GM23338 (cell line): ENCODE measurements at regions not wholly inside any gene's neighbourhood (a gene's known extent, or its start where the extent isn't known, plus 50 kb on each side); places are given as distances from the start of the nearest gene placed in this dataset.

Experiments used
- ATAC-seq: fragments of 200-7000 bp; cut with Tn5 transposase; 3 replicates; pipeline ENCODE4 v1.9.1; 2020
- DNase-seq: peaks from one replicate; pipeline ENCODE4 v3.0.0-alpha.2; 2015; ENCODE audit warnings: low spot score
- H2AFZ ChIP-seq: fragments of 200-600 bp; sonication (generic); 2 replicates; pipeline ENCODE4 v1.8.0; 2016; ENCODE audit warnings: antibody characterized with exemption, mild to moderate bottlenecking, moderate library complexity
- H3F3A ChIP-seq: fragments of 200-600 bp; sonication (generic); replicated peaks from 2 replicates; pipeline ENCODE4 v1.8.0; 2017; ENCODE audit warnings: antibody characterized with exemption, mixed run types, low read depth
- H3K27ac ChIP-seq: fragments of 200-600 bp; sonication (generic); 2 replicates; pipeline ENCODE4 v1.6.1; 2016; ENCODE audit warnings: low read depth
- H3K27me3 ChIP-seq: fragments of 200-600 bp; sonication (generic); 2 replicates; pipeline ENCODE4 v1.8.0; 2016; ENCODE audit warnings: mild to moderate bottlenecking, mixed run types, moderate library complexity; ENCODE audit not compliant: insufficient read depth
- H3K36me3 ChIP-seq: fragments of 200-600 bp; sonication (generic); 2 replicates; pipeline ENCODE4 v1.8.0; 2016; ENCODE audit warnings: mild to moderate bottlenecking; ENCODE audit not compliant: insufficient read depth
- H3K4me1 ChIP-seq: fragments of 200-600 bp; sonication (generic); 2 replicates; pipeline ENCODE4 v1.8.0; 2016; ENCODE audit warnings: mild to moderate bottlenecking, moderate library complexity; ENCODE audit not compliant: insufficient read depth
- H3K4me2 ChIP-seq: fragments of 200-600 bp; sonication (generic); 2 replicates; pipeline ENCODE4 v1.7.1; 2017; ENCODE audit warnings: mixed run types
- H3K4me3 ChIP-seq: fragments of 200-600 bp; sonication (generic); 2 replicates; pipeline ENCODE4 v1.6.1; 2016; ENCODE audit warnings: mixed run types
- H3K79me2 ChIP-seq: fragments of 200-600 bp; sonication (generic); replicated peaks from 2 replicates; pipeline ENCODE4 v1.8.0; 2017; ENCODE audit warnings: mild to moderate bottlenecking; ENCODE audit not compliant: insufficient read depth
- H3K9me2 ChIP-seq: fragments of 200-600 bp; sonication (generic); 2 replicates; pipeline ENCODE4 v1.8.0; 2017; ENCODE audit not compliant: insufficient read depth
- H4K20me1 ChIP-seq: fragments of 200-600 bp; sonication (generic); replicated peaks from 2 replicates; pipeline ENCODE4 v1.8.0; 2017; ENCODE audit warnings: mild to moderate bottlenecking; ENCODE audit not compliant: insufficient read depth
- H3K27ac Mint-ChIP-seq: 2 replicates; pipeline ENCODE4 v1.8.0; 2020; ENCODE audit warnings: inconsistent platforms, mild to moderate bottlenecking, moderate library complexity, mixed read lengths
- H3K27me3 Mint-ChIP-seq: 3 replicates; pipeline ENCODE4 v1.8.0; 2022; ENCODE audit warnings: low read depth, mild to moderate bottlenecking, moderate library complexity, mixed read lengths, inconsistent platforms; ENCODE audit not compliant: insufficient read depth, poor library complexity
- H3K36me3 Mint-ChIP-seq: 3 replicates; pipeline ENCODE4 v1.8.0; 2021; ENCODE audit warnings: low read depth, mild to moderate bottlenecking, inconsistent platforms, moderate library complexity, mixed read lengths
- H3K4me1 Mint-ChIP-seq: 3 replicates; pipeline ENCODE4 v1.8.0; 2020; ENCODE audit warnings: mild to moderate bottlenecking, inconsistent platforms, mixed read lengths
- H3K4me3 Mint-ChIP-seq: 3 replicates; pipeline ENCODE4 v1.8.0; 2021; ENCODE audit warnings: moderate library complexity, mild to moderate bottlenecking, inconsistent platforms, mixed read lengths
- H3K9me3 Mint-ChIP-seq: 3 replicates; pipeline ENCODE4 v1.8.0; 2020; ENCODE audit warnings: moderate library complexity, mild to moderate bottlenecking, inconsistent platforms, mixed read lengths
- CREB1 ChIP-seq: fragments of 250-450 bp; sonication (Bioruptor Pico); IDR thresholded peaks from 2 replicates; pipeline ENCODE4 v1.5.0; 2020; ENCODE audit warnings: low read depth, mild to moderate bottlenecking, moderate library complexity
- ETS1 ChIP-seq: IDR thresholded peaks from 2 replicates; pipeline ENCODE4 v1.6.1; 2016; ENCODE audit warnings: antibody characterized with exemption
- EZH2 ChIP-seq: fragments of 200-600 bp; sonication (generic); IDR thresholded peaks from one replicate; pipeline ENCODE4 v1.8.0; 2017; ENCODE audit warnings: antibody characterized with exemption, mild to moderate bottlenecking, low read depth; ENCODE audit not compliant: unreplicated experiment
- EZH2phosphoT487 ChIP-seq: fragments of 200-600 bp; sonication (generic); IDR thresholded peaks from one replicate; pipeline ENCODE4 v1.8.1; 2018; ENCODE audit warnings: antibody characterized with exemption; ENCODE audit not compliant: unreplicated experiment
- JUNB ChIP-seq: IDR thresholded peaks from one replicate; pipeline ENCODE4 v1.6.1; 2016; ENCODE audit warnings: antibody characterized with exemption; ENCODE audit not compliant: unreplicated experiment
- NANOG ChIP-seq: IDR thresholded peaks from 2 replicates; pipeline ENCODE4 v1.6.1; 2016; ENCODE audit warnings: antibody characterized with exemption, borderline replicate concordance
- POLR2AphosphoS5 ChIP-seq: IDR thresholded peaks from 2 replicates; pipeline ENCODE4 v1.6.1; 2016; ENCODE audit warnings: antibody characterized with exemption, low read depth
- ZNF114 ChIP-seq: fragments of 250-450 bp; sonication (Bioruptor Pico); IDR thresholded peaks from 2 replicates; pipeline ENCODE4 v1.5.0; 2020; ENCODE audit warnings: mild to moderate bottlenecking, moderate library complexity
- TF ChIP-seq, protein P1 (sequence below): fragments of 250-450 bp; sonication (Bioruptor Pico); IDR thresholded peaks from 2 replicates; pipeline ENCODE4 v1.5.0; 2020; ENCODE audit warnings: mild to moderate bottlenecking, moderate library complexity
- TF ChIP-seq, protein P2 (sequence below): IDR thresholded peaks from one replicate; pipeline ENCODE4 v1.6.1; 2018; ENCODE audit warnings: antibody characterized with exemption; ENCODE audit not compliant: unreplicated experiment

DNA sequence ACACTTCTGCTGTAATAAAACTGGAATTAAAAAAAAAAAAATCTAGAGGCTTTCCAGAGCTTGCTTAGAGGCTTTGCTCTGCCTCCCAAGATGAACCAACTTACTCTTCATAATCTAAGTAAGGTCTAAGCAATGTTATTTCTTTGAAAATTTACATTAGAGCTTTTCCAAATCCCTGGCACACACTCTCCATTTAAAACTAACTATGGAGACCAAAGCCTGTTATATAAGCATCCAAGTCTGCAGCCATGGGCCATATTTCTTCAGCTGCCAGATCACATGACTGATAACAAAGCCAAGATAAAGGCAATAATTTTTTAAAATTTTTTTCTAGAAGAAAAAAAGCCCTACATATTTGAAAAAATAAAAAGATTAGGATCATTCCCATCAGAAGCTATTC is 55.0 kb upstream of the ARHGEF3 start:
- Histone ChIP-seq H3F3A (no peaks in the 10 kb centered on the region), H3K79me2 (no peaks in the 10 kb centered on the region), H3K4me2 (no peak overlapping the region), H3K36me3 (no peaks in the 10 kb centered on the region), H3K4me3 (no peak overlapping the region), H3K27ac (no peak overlapping the region), H3K27me3 (no peaks in the 10 kb centered on the region), H3K9me2 (no peaks in the 10 kb centered on the region), H2AFZ (no peak overlapping the region), H3K4me1 (no peaks in the 10 kb centered on the region), H4K20me1 (no peaks in the 10 kb centered on the region)
- Mint-ChIP-seq H3K4me3 (no peak overlapping the region), H3K4me1 (peaks cover 16% of the 10 kb centered on the region), H3K27me3 (peaks cover 3% of the 10 kb centered on the region), H3K36me3 (no peaks in the 10 kb centered on the region), H3K27ac (no peak overlapping the region), H3K9me3 (no peaks in the 10 kb centered on the region)
- TF ChIP-seq NANOG: no peak
- TF ChIP-seq EZH2: no peak
- TF ChIP-seq, protein P1, sequence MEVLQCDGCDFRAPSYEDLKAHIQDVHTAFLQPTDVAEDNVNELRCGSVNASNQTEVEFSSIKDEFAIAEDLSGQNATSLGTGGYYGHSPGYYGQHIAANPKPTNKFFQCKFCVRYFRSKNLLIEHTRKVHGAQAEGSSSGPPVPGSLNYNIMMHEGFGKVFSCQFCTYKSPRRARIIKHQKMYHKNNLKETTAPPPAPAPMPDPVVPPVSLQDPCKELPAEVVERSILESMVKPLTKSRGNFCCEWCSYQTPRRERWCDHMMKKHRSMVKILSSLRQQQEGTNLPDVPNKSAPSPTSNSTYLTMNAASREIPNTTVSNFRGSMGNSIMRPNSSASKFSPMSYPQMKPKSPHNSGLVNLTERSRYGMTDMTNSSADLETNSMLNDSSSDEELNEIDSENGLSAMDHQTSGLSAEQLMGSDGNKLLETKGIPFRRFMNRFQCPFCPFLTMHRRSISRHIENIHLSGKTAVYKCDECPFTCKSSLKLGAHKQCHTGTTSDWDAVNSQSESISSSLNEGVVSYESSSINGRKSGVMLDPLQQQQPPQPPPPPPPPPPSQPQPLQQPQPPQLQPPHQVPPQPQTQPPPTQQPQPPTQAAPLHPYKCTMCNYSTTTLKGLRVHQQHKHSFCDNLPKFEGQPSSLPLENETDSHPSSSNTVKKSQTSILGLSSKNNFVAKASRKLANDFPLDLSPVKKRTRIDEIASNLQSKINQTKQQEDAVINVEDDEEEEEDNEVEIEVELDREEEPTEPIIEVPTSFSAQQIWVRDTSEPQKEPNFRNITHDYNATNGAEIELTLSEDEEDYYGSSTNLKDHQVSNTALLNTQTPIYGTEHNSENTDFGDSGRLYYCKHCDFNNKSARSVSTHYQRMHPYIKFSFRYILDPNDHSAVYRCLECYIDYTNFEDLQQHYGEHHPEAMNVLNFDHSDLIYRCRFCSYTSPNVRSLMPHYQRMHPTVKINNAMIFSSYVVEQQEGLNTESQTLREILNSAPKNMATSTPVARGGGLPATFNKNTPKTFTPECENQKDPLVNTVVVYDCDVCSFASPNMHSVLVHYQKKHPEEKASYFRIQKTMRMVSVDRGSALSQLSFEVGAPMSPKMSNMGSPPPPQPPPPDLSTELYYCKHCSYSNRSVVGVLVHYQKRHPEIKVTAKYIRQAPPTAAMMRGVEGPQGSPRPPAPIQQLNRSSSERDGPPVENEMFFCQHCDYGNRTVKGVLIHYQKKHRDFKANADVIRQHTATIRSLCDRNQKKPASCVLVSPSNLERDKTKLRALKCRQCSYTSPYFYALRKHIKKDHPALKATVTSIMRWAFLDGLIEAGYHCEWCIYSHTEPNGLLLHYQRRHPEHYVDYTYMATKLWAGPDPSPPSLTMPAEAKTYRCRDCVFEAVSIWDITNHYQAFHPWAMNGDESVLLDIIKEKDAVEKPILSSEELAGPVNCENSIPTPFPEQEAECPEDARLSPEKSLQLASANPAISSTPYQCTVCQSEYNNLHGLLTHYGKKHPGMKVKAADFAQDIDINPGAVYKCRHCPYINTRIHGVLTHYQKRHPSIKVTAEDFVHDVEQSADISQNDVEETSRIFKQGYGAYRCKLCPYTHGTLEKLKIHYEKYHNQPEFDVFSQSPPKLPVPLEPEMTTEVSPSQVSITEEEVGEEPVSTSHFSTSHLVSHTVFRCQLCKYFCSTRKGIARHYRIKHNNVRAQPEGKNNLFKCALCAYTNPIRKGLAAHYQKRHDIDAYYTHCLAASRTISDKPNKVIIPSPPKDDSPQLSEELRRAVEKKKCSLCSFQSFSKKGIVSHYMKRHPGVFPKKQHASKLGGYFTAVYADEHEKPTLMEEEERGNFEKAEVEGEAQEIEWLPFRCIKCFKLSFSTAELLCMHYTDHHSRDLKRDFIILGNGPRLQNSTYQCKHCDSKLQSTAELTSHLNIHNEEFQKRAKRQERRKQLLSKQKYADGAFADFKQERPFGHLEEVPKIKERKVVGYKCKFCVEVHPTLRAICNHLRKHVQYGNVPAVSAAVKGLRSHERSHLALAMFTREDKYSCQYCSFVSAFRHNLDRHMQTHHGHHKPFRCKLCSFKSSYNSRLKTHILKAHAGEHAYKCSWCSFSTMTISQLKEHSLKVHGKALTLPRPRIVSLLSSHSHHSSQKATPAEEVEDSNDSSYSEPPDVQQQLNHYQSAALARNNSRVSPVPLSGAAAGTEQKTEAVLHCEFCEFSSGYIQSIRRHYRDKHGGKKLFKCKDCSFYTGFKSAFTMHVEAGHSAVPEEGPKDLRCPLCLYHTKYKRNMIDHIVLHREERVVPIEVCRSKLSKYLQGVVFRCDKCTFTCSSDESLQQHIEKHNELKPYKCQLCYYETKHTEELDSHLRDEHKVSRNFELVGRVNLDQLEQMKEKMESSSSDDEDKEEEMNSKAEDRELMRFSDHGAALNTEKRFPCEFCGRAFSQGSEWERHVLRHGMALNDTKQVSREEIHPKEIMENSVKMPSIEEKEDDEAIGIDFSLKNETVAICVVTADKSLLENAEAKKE (CRISPR knock-in tag): no peak
- no peak for TF ChIP-seq ZNF114 (CRISPR knock-in tag)
- no peak for TF ChIP-seq POLR2AphosphoS5
- no peak for TF ChIP-seq CREB1 (CRISPR knock-in tag)
- TF ChIP-seq, protein P2, sequence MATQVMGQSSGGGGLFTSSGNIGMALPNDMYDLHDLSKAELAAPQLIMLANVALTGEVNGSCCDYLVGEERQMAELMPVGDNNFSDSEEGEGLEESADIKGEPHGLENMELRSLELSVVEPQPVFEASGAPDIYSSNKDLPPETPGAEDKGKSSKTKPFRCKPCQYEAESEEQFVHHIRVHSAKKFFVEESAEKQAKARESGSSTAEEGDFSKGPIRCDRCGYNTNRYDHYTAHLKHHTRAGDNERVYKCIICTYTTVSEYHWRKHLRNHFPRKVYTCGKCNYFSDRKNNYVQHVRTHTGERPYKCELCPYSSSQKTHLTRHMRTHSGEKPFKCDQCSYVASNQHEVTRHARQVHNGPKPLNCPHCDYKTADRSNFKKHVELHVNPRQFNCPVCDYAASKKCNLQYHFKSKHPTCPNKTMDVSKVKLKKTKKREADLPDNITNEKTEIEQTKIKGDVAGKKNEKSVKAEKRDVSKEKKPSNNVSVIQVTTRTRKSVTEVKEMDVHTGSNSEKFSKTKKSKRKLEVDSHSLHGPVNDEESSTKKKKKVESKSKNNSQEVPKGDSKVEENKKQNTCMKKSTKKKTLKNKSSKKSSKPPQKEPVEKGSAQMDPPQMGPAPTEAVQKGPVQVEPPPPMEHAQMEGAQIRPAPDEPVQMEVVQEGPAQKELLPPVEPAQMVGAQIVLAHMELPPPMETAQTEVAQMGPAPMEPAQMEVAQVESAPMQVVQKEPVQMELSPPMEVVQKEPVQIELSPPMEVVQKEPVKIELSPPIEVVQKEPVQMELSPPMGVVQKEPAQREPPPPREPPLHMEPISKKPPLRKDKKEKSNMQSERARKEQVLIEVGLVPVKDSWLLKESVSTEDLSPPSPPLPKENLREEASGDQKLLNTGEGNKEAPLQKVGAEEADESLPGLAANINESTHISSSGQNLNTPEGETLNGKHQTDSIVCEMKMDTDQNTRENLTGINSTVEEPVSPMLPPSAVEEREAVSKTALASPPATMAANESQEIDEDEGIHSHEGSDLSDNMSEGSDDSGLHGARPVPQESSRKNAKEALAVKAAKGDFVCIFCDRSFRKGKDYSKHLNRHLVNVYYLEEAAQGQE: no peak
- TF ChIP-seq JUNB: no peak
- TF ChIP-seq EZH2phosphoT487: no peak
- TF ChIP-seq ETS1: no peak
- ATAC-seq (no peak), DNase-seq (no peak)
